ENCODE measurements at regions not wholly inside any gene's neighbourhood (a gene's known extent, or its start where the extent isn't known, plus 50 kb on each side); places are given as distances from the start of the nearest gene placed in this dataset.

GRCh38 chr1:58899587-58900271 lies 115.9 kb upstream of the JUN start:
- Histone ChIP-seq H3K79me2 (replicated peaks; ENCODE audit: insufficient read depth, low read length) (no peaks in the 10 kb centered on the region), H3K4me3 (ENCODE audit: low read length) (no peak overlapping the region), H3F3A (ENCODE audit: insufficient read depth, low read length, poor library complexity, severe bottlenecking) (no peaks in the 10 kb centered on the region), H3K27ac (ENCODE audit: low read length) (no peak overlapping the region), H3K9me3 (ENCODE audit: low read length) (no peaks in the 10 kb centered on the region), H4K20me1 (ENCODE audit: insufficient read depth) (no peaks in the 10 kb centered on the region), H2AFZ (ENCODE audit: low read depth, low read length) (no peak overlapping the region), H3K36me3 (ENCODE audit: insufficient read depth, low read length) (no peaks in the 10 kb centered on the region), H3K9ac (ENCODE audit: low read length) (no peak overlapping the region), H3K27me3 (ENCODE audit: insufficient read depth, low read depth, low read length) (peaks cover 15% of the 10 kb centered on the region), H3K9me2 (ENCODE audit: insufficient read depth, low read length) (no peaks in the 10 kb centered on the region), H3K4me2 (ENCODE audit: low read length) (no peak overlapping the region)
- TF ChIP-seq POLR2AphosphoS5 (IDR thresholded peaks at IDR 0.05) (no peak), MXI1 (conservative IDR thresholded peaks at IDR 0.05; ENCODE audit: poor library complexity, severe bottlenecking) (no peak)

GRCh38 chr1:58900396-58900795 lies 116.5 kb upstream of the JUN start:
- H3K9me2 ChIP-seq (ENCODE audit: insufficient read depth, low read length) = no peaks in the 10 kb centered on the region
- H3K4me2 ChIP-seq (ENCODE audit: low read length) = no peak overlapping the region
- no peaks in the 10 kb centered on the region for H3K9me3 ChIP-seq (ENCODE audit: low read length)
- H3K27me3 ChIP-seq (ENCODE audit: insufficient read depth, low read depth, low read length) = peaks cover 15% of the 10 kb centered on the region
- H3F3A ChIP-seq (ENCODE audit: insufficient read depth, low read length, poor library complexity, severe bottlenecking) = no peaks in the 10 kb centered on the region
- H3K79me2 ChIP-seq (replicated peaks; ENCODE audit: insufficient read depth, low read length) = no peaks in the 10 kb centered on the region
- no peak overlapping the region for H2AFZ ChIP-seq (ENCODE audit: low read depth, low read length)
- H4K20me1 ChIP-seq (ENCODE audit: insufficient read depth) = no peaks in the 10 kb centered on the region
- TF ChIP-seq SMC3 (conservative IDR thresholded peaks at IDR 0.05; ENCODE audit: poor library complexity) (no peak), TAF1 (IDR thresholded peaks at IDR 0.05; ENCODE audit: low read depth) (no peak), MXI1 (conservative IDR thresholded peaks at IDR 0.05; ENCODE audit: poor library complexity, severe bottlenecking) (no peak), RAD21 (conservative IDR thresholded peaks at IDR 0.05) (no peak), REST (IDR thresholded peaks at IDR 0.05; ENCODE audit: borderline replicate concordance) (no peak), CTCF (IDR thresholded peaks at IDR 0.05; ENCODE audit: poor library complexity, severe bottlenecking) (no peak), EP300 (conservative IDR thresholded peaks at IDR 0.05; ENCODE audit: poor library complexity, severe bottlenecking) (no peak)
- H3K9ac ChIP-seq (ENCODE audit: low read length) = no peak overlapping the region
- H3K27ac ChIP-seq (ENCODE audit: low read length) = no peak overlapping the region
- H3K4me3 ChIP-seq (ENCODE audit: low read length) = no peak overlapping the region
- H3K36me3 ChIP-seq (ENCODE audit: insufficient read depth, low read length) = no peaks in the 10 kb centered on the region

GRCh38 chr1:58901008-58901407 lies 117.2 kb upstream of the JUN start:
- Histone ChIP-seq H4K20me1 (ENCODE audit: insufficient read depth) (no peaks in the 10 kb centered on the region), H2AFZ (ENCODE audit: low read depth, low read length) (no peak overlapping the region), H3F3A (ENCODE audit: insufficient read depth, low read length, poor library complexity, severe bottlenecking) (no peaks in the 10 kb centered on the region), H3K27me3 (ENCODE audit: insufficient read depth, low read depth, low read length) (peaks cover 15% of the 10 kb centered on the region), H3K27ac (ENCODE audit: low read length) (no peak overlapping the region), H3K9ac (ENCODE audit: low read length) (no peak overlapping the region), H3K79me2 (replicated peaks; ENCODE audit: insufficient read depth, low read length) (no peaks in the 10 kb centered on the region), H3K36me3 (ENCODE audit: insufficient read depth, low read length) (no peaks in the 10 kb centered on the region), H3K4me3 (ENCODE audit: low read length) (no peak overlapping the region), H3K9me2 (ENCODE audit: insufficient read depth, low read length) (no peaks in the 10 kb centered on the region), H3K4me2 (ENCODE audit: low read length) (no peak overlapping the region), H3K9me3 (ENCODE audit: low read length) (no peaks in the 10 kb centered on the region)
- TF ChIP-seq RAD21 (conservative IDR thresholded peaks at IDR 0.05) (no peak), POLR2AphosphoS5 (IDR thresholded peaks at IDR 0.05) (no peak), REST (IDR thresholded peaks at IDR 0.05; ENCODE audit: borderline replicate concordance) (no peak), CTCF (IDR thresholded peaks at IDR 0.05; ENCODE audit: poor library complexity, severe bottlenecking) (no peak), EP300 (conservative IDR thresholded peaks at IDR 0.05; ENCODE audit: poor library complexity, severe bottlenecking) (no peak), EZH2 (IDR thresholded peaks at IDR 0.05; ENCODE audit: borderline replicate concordance, insufficient read depth, low read length, poor library complexity, severe bottlenecking) (no peak), SMC3 (conservative IDR thresholded peaks at IDR 0.05; ENCODE audit: poor library complexity) (no peak), MXI1 (conservative IDR thresholded peaks at IDR 0.05; ENCODE audit: poor library complexity, severe bottlenecking) (no peak), TAF1 (IDR thresholded peaks at IDR 0.05; ENCODE audit: low read depth) (no peak)
